Eye (tissue), 1 donor: ENCODE measurements at regions not wholly inside any gene's neighbourhood (a gene's known extent, or its start where the extent isn't known, plus 50 kb on each side); places are given as distances from the start of the nearest gene placed in this dataset.
"Not testable (repeated sequence)": the region's sequence is repeated elsewhere in the genome, so short reads cannot be mapped to it uniquely, and the experiment has no call there.

Experiments used
- DNase-seq: peaks from one replicate; pipeline ENCODE4 v3.0.0-alpha.2; 2015

DNA sequence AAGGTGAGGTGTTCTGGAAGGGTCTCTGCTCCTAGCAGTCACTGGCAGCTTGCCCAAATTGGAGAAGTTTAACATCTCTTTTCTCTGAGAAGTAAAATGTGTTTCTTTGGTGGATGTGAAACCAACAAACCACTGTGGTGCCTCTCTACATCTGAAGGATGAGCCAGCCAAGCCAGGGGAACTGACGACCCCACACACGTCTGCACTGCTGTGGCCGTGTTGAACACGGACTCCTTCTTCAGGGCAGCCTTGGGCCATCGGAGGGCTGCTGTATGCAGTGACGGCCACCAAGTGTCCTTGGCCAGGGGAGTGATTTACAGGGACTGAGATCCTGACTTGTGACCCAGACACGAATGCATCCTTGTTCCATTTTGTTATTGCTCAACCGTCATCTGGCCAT, 207.8 kb downstream of the ACKR3 start:
- no peak for DNase-seq

DNA sequence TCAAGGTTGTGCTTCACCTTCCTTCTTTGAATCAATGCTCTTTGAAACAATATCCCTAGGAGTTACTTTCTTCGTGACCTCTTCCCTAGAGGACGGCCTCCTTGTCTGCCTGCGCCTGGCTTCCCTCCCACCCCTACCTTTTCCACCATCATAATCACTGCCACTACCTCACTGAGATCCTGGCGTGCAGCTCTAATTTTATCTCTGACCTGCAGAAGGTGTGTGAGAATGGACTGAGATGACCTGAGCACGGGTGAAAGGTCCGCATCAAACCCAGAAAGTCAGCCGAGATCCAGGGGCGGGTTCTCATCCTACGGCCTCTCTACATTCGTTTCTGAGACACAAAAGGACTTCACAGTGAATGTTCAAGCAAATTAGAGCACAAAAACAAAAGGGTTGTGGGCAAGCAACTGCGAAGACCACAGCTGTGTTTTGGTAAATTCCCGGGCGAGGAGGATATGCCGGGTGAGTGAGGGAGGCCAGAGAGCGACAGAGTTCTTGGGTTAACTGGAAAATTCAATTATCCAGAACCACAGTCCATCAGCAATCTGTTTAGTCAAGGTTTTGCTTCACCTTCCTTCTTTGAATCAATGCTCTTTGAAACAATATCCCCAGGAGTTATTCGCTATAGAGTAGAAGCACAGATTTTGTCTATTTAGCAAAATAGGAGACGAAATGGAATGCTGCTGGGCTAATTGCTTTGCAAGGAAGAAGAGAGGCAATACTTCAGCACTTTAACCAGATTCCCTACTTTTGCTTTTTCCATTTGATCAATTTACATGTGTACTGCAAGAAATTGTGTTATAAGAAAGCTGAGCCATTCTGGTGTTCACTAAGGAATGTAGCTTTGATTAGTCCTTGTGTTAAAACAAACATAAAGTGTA, 212.6 kb downstream of the ACKR3 start:
- peak; percentile 54 for DNase-seq

DNA sequence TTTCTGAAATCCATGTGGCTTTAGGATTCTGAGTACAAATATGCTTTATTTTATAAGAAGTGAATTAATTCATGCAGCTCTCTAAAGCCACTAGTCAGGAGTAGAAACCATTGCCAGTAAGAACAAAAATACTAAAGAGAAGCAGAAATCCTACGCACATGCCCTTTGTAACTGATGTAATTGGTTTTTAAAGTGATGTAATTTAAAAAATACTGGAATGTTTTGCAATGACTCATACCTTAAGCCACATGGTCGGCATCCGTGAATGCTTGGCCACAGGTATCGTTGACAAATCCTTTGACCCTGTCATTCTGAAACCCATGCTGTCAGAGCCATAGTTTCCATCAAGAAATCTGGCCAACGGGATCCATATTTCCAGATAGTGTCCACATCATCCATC, 213.3 kb downstream of the ACKR3 start:
- peak; percentile 39 for DNase-seq

DNA sequence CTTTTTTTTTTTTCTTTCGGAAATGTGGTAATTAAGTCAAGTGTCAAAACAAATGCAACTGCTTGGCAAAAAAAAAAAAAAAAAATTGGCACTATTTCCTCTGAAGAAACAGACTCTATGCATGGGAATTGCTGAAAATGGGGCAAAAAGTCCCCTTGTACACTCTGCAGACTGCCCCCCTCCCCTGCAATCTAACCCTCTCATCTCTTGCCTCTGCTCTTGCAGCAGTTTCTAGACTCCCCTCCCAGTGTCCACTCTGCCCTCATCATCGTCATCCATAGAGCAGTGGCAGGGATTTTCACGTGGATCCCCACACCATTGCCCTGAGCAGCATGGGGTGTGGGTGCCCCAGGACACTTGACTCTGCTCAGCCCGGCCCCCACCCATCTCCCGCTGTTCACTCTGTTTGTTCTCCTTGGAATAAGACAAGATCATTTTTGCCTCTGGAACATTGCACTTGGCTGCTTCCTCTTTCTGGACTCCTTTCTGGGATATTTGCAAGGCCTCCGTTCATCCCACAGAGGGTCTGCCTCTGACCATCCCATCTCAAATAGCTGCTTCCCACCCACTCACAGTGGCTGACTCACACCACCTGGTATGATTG, 213.9 kb downstream of the ACKR3 start:
- no peak for DNase-seq

DNA sequence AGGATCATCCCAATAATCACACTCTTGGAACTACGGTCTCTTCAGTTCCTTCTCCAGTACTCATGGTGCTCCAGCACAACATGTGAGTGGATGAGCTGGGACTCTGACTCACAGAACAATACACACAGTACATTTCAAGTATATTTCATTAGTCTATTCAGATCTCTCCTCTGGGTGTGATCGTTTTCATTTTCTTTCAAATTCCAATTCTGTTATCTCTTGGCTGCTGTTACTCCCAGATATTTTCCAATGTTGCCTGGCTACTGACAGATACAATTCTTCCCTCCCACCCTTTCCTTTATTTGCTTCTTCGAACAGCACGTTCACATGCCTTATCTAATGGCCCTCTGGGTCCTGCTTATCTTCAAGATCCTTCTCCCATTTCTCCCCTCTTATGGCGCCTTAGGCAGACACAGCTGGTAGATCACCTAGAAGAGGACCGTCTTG, 216.0 kb downstream of the ACKR3 start:
- peak; percentile 40 for DNase-seq

DNA sequence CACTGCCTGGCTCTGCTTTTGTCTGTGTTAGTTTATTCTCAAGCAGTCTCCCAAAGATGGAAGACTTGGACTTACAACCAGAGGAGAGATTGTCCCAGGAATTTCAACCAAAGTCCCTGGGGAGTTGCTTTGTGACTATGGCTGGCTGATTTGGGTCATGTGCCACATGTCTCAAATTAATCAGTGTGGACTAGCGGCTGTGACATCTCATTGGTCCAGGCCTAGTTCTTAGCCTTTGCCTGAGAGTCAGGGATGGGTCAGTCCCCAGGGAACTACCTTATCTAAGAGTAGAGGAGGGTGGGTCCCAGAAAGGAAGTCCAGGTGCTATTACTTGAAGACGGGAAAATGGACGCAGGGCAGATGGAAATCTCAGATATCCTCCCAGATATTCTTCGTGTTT, 217.1 kb downstream of the ACKR3 start:
- DNase-seq, result no peak

DNA sequence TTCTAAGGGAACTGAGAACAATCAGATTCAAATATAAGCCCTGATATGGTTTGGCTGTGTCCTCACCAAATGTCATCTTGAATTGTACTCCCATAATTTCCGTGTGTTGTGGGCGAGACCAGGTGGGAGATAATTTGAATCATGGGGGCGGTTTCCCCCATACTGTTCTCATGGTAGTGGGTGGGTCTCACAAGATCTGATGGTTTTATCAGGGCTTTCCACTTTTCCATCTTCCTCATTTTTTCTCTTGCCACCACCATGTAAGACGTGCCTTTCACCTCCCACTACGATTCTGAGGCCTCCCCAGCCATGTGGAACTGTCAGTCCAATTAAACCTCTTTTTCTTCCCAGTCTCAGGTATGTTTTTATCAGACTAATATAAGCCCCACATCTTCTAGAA, 217.8 kb downstream of the ACKR3 start:
- not testable (repeated sequence) for DNase-seq

DNA sequence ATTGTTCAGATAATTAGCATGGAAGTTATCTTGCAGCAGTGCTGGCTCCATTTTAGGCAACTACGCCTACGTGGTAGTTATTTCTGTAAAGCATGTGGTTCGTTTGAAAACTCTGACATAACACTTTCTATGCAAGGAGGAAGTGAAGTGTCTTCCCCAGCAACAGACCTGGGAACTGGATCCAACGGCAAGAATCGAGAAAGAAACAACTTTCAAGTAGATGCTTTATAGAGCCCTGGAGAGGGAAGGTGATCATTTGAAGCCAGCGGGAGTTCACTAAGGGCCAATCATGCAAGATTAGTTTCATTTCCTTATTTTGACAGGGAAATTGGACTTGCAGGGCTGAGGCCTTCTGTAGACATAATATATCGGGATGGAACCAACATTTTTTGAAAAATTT, 218.3 kb downstream of the ACKR3 start:
- DNase-seq, result no peak

DNA sequence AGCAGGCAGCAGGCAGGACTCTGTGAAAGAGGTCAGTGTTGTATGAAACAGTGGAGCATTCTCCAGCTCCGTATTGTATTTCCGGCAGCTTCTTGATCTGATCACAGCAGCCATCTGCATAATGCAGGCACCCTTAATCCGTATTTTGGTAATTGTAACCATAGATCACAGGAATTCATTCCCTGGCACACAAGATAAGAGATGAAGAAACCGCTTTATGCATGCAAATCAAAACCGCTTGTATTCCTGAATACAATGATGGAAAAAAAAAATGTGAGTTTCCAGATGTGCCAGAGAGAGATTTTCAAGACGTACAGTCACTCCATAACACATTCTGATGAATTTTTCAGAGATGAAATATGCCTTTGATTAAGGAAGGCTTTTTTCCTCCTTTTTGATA, 221.3 kb downstream of the ACKR3 start:
- DNase-seq, result peak; percentile 62

DNA sequence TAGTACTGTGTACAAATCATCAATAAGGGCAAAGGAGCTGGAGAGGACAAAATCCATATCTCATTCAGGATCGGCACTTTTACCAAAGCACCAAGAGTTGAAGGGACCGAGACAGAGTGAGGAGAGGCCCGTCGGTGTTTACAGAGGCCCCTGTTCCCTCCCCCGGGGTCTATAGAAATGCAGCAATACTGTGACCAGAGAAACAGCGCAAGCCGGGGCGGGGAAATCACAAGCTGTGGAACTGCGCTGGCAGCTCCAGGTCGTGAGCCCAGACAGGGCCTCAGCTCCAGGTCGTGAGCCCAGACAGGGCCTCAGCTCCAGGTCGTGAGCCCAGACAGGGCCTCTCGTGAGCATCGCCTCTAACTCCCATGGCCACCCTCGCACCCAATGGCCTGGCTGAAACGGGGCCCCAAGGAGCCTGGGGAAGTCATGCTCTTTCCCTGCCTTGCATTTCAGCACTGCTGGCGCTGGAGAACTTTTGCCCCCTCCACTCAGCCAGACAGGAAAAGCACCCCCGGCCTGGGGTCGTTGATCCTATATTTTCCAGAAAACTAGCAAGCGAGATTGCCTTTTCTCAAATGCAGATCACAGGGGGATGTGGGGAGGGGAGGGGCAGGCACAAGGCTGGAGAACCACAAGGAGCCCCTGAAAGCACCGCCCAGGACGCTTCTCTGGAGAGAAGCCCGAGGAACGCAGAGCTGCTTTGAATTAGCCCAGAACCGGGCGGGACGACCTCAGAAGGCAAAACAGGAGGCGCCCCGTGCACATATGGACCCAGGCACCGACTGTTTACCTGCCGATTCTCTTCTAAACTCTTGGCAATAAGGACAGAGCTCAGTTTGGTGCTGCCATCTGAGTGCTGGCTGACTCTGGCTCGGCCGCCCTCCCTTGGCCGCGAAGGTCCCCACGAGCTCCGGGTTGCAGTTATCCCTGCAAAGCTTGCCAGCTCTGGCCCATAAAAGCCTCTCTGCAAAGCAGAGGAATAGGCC, 223.7 kb downstream of the ACKR3 start:
- peak; percentile 59 for DNase-seq

DNA sequence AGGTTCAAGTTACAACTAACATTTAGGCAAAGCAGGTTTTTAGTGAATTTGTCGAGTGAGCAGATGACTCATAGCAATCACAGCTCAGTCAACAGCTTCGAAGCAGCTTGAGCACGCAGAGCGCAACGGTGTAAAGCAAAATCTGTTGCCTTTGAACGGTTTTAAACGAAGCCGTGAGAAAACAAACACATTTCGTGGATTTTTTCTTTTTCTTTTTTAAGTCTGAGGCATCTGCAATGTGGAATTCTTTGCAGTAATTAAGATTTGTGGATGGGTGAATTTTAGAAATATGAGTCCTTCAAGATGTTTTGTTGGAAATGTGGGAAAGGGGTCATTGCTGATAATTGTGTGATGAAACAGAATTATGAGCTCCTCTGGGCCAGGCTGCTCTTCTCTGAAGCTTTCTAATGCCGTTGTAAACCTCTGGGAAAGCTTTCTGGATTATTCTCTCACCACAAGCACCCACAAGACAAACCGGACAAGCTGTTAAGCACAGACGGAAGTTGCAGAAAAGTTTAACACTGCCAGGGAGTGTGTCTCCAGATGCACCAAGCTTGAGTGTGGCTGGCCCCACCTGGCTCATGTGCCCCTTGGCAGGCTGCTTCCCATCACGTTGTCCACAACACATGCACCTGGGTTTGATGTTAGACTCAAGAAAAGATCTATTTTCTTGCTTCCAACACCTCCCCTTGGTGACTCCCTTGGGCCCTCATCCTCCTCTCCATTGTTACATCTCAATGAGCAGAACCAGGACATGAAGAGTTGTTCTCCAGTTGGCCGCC, 224.7 kb downstream of the ACKR3 start:
- DNase-seq, result peak; percentile 50

DNA sequence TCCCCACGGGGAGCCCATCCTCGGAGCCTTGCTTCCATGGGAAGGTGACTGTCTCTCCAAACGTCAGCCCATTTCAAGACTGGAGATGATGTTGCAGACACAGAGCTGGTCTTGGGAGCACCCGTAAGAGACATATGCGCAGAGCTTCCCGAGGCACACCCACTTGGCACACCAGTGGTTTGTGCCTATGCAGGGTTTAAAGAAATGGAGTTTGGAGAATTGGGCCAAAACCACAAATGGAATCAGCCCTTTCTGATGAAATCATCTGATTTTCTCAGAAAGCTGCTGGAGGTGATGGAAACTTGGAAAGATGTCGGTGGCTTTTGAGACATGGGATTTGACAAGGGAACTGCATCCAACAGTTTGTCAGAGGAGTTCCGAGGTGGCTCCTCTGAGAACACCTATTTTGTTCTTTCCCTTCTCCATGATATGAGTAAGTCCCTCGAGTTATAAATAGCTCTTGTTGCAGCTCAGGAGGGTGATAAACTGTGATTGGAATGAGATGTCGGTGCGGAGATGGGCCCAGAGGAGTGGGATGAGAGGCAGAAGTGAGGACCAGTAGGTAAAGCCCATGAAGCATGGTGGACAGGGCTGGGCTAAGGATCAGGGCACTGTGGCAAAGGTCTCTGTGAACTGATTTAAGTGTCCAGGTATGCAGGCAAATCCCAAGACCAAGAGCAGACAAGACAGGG, 225.7 kb downstream of the ACKR3 start:
- DNase-seq, result no peak

DNA sequence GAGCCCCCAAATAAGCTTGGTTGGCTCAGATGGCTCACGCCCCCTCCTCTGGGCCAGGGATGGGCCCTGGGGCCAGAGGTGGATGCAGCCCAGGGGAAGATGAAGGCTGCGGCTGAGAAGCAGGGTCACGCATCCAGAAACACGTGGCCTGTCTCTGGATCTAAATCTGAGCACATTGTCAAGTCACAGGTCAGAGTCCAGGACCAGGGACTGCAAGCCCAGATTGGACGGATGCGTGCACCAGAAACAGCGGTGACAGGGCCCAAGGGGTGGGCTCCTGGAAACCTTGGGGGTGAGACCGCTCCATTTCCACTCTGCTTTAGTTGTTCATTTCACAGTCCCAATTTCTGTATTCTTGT, 226.2 kb downstream of the ACKR3 start:
- DNase-seq, result no peak

DNA sequence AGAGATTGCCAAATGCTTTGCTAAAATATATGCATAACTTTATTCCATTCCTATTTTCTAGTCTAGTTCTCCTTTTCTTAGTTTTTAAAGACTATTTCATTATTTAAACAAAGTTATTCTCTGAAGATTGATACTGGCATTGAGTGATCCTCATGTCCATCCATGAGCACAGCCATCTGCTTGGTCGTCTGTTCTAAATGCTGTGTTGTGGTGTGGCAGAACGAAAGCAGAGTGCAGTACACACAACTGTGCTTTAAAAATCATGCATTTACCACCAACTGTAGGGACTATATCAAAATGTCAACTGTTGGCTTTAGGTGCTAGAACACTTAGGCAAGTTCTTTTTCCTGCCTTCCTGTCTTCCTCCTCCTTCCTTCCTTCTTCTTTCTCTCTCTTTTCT, 226.6 kb downstream of the ACKR3 start:
- DNase-seq, result no peak

DNA sequence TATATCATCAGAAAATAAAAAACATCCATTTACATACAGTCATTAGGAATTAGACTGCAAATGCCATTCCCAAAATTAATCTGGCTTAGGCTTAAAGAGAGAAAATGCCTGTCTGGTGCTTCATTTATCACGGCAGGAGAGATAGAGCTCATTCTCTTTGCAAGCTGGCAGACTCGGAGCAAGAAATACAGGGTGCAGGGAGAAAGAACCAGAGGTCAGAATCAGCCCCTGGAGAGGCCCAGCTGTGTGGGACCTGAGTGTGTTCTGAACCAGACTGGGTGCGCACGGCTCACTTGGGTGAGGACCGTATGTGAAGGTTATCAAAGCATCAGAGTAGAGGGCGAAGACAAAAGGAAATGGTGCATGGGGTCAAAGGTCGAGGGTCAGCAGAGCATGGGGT, 227.8 kb downstream of the ACKR3 start:
- no peak for DNase-seq

DNA sequence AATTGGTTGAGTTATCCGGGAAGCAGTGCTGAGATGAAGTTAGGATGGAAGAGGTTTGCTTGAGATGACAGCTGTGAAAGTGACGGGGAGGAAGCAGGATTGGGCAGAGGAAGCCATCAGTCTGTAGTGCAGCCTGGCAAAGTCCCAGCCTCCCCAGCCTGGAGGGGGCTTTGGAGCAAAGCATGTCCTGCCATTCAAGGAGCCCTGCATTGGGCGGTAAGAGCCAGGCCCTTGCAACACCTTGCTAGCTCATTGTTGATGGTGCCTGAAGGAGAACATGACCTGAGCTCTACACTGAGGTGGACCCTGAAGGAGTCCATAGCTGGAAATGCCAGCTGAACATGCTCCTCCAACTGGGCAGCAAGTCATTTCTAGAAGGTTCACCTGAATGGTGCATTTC, 228.9 kb downstream of the ACKR3 start:
- DNase-seq, result no peak

DNA sequence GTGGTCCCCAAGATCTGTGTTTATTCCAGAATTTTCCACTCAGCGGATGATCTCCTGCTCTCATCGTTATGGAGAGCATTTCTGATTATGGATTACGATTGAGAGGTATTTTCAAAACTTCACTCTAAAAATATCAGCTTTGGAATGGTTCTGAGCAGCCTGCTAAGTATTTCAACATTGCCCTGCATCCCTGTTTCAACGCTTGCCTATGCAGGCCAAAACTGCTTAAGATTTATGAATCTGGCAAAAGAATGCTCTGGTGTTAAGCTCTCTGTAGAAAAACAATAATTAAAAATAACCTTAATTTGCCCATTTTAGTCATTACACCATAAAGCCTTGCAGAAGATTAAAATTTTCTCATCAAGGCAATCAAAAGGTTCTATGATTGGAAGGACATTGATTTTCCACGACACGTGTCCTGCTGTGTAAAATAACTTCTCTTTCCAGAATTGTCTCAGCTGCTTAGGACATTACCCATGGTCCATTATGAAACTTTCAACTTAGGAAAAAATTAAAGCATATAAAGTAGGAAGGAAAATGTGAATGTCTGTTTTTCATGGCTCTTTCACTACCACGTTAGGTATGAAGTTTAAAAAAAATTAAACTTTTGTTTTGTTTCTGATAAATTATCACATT, 229.9 kb downstream of the ACKR3 start:
- DNase-seq, result no peak

DNA sequence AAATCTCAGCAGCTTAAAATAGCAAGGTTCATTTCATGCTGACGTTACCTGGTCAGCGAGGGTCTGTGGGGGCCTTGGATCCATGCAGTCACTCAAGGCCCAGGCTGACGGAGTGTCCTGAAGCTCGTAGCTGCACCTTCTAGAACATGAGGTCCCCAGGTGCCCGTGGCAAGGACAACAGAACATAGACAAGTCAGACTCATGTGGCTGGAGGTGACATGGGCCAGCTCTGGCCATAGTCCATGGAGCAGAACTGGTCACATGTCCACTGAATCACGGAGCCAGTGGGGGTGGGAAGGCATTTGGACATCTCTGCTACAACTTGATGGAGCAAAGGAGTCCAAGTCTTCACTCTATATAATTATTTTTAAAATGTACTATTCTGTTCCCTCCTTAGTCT, 233.2 kb downstream of the ACKR3 start:
- no peak for DNase-seq

DNA sequence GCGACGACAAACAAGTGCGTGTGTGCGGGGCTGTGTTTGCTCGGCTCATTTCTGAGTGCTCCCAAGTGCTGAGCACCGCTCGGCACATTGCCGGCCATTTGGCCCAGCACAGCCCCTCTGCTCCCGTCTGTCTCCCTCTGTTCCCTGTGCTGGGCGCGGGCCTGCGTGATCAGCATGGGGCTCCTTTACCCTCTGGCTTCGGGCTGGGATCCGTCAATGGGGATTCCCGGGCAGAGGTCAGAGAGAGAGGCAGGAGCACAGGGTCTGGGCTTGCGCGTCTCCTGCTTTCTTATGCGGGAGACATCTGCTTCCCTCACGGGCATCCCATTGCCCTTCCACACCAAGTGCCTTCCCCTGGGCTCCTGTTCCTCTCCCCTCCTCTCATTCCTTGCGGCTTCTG, 234.0 kb downstream of the ACKR3 start:
- no peak for DNase-seq

DNA sequence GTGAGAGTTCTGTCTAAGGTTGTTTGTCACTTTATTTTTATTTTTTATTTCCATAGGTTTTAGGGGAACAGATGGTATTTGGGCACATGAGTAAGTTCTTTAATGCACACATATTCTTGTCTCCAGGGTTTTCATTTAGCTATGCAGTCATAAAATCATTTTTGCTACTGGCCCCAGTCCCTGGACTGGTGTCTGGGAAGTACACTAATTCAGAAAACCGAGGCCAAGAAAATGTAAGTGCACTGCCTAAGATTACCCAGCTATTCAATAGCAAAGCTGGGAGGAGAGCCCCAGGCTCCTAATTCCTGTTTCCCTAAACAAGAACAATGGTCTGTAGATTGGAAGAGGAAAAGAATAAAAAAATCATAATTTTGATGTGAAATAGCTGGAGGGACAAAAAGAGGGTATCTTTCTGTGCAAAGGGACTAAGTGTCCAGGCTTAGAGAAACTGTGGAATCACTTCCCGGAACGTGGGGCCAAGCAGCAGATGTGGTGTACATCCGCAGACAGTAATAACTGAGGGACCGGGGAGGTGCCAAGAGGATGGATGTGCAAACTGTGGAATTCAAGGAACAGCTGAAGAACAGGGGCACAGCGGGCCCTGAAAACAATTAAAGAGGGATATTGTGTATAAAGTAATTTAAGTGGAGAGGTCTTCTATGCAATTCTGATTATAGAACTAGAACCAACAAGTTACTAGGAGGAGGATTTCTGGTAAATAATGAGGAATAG, 236.3 kb downstream of the ACKR3 start:
- DNase-seq, result no peak

DNA sequence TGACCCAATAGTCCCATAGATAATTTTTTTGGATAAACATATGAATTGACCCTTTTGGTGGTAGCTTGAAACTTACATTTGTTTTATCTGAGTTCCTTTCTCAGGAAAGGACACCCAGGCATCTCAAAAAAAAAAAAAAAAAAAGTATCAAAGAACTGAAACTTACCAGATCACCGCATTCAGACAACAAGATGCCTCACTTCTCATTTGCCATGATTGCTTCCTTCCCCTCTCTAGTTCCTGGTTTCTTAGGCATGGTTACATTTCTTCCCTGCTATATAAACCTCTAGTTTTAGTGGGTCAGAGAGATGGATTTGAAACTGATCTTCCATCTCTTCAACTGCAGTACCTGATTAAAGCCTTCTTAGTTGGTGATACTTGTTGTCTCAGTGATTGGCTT, 240.1 kb downstream of the ACKR3 start:
- no peak for DNase-seq
